ENCODE measurements at regions not wholly inside any gene's neighbourhood (a gene's known extent, or its start where the extent isn't known, plus 50 kb on each side); places are given as distances from the start of the nearest gene placed in this dataset.

DNA sequence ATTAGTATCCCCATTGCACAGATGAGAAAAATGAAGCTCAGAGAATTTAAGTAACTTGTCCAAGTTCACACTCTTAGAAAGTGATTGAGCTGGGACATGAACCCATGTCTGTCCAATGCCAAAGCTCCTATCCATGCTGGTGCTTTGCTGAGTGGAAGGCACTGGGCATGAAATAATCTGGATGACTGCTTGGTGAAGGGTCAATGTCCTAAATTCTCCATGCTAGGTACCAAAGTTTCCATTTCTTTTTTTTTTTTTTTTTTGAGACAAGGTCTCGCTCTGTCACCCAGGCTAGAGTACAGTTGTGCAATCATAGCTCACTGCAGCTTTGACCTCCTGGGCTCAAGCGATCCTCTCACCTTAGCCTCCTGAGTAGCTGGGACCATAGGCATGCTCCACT lies 153.6 kb upstream of the ERCC4 start:
- DNase-seq (ENCODE audit: low read depth, low spot score) (no peak), FAIRE-seq (no peak)
- dilution Hi-C loops (cut with MboI; ENCODE audit: extremely low pct_ligation_motif_present, low sequenced_read_pairs) (no loop called here), intact Hi-C loops (cut with micrococcal nuclease) (no loop called here)
- H3K79me2 ChIP-seq (ENCODE audit: control insufficient read depth, insufficient read depth, low read length): no peaks in the 10 kb centered on the region
- H2AFZ ChIP-seq (ENCODE audit: low read depth, low read length): no peak overlapping the region
- TF ChIP-seq GATA2 (IDR thresholded peaks at IDR 0.05; ENCODE audit: insufficient read depth, insufficient read length, low read depth, low read length): no peak
- no peak for TF ChIP-seq EZH2 (IDR thresholded peaks at IDR 0.05; ENCODE audit: borderline replicate concordance, low read depth, low read length, severe bottlenecking)
- TF ChIP-seq, protein P1, sequence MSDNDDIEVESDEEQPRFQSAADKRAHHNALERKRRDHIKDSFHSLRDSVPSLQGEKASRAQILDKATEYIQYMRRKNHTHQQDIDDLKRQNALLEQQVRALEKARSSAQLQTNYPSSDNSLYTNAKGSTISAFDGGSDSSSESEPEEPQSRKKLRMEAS (IDR thresholded peaks at IDR 0.05; ENCODE audit: insufficient read depth, insufficient read length): no peak
- TF ChIP-seq POLR2A (IDR thresholded peaks at IDR 0.05; ENCODE audit: low read depth, low read length): no peak
- no peak for TF ChIP-seq FOS (IDR thresholded peaks at IDR 0.05; ENCODE audit: borderline replicate concordance, insufficient read depth, low read length)
- no peak for TF ChIP-seq JUN (IDR thresholded peaks at IDR 0.05; ENCODE audit: borderline replicate concordance, insufficient read depth, insufficient read length, low read depth)
- no peak for TF ChIP-seq MYC (IDR thresholded peaks at IDR 0.05; ENCODE audit: low read depth, low read length)
- TF ChIP-seq, protein P2, sequence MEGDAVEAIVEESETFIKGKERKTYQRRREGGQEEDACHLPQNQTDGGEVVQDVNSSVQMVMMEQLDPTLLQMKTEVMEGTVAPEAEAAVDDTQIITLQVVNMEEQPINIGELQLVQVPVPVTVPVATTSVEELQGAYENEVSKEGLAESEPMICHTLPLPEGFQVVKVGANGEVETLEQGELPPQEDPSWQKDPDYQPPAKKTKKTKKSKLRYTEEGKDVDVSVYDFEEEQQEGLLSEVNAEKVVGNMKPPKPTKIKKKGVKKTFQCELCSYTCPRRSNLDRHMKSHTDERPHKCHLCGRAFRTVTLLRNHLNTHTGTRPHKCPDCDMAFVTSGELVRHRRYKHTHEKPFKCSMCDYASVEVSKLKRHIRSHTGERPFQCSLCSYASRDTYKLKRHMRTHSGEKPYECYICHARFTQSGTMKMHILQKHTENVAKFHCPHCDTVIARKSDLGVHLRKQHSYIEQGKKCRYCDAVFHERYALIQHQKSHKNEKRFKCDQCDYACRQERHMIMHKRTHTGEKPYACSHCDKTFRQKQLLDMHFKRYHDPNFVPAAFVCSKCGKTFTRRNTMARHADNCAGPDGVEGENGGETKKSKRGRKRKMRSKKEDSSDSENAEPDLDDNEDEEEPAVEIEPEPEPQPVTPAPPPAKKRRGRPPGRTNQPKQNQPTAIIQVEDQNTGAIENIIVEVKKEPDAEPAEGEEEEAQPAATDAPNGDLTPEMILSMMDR (IDR thresholded peaks at IDR 0.05; ENCODE audit: extremely low read depth in 1 of 2, insufficient read depth in 1 of 2, low read depth in 1 of 2, low read length in 2 of 2): no peak
- no peak for TF ChIP-seq POLR2AphosphoS5 (IDR thresholded peaks at IDR 0.05; ENCODE audit: insufficient read depth, low read depth, low read length)
- H3K9ac ChIP-seq (replicated peaks; ENCODE audit: extremely low read depth, insufficient read depth, low read length): no peak overlapping the region
- no peak overlapping the region for H3K4me3 ChIP-seq (replicated peaks in 1 of 3; ENCODE audit: insufficient read depth in 1 of 3, low read depth in 1 of 3, low read length in 3 of 3)
- H3K4me2 ChIP-seq (ENCODE audit: insufficient read depth, low read length): no peak overlapping the region
- H3K36me3 ChIP-seq (ENCODE audit: control insufficient read depth in 2 of 2, extremely low read depth in 1 of 2, insufficient read depth in 2 of 2, low read length in 2 of 2): no peaks in the 10 kb centered on the region
- no peaks in the 10 kb centered on the region for H4K20me1 ChIP-seq (replicated peaks; ENCODE audit: control insufficient read depth, extremely low read depth, insufficient read depth, low read length)
- H3K27me3 ChIP-seq (ENCODE audit: control insufficient read depth in 2 of 2, insufficient read depth in 2 of 2, low read length in 2 of 2): no peaks in the 10 kb centered on the region
- no peaks in the 10 kb centered on the region for H3K9me1 ChIP-seq (replicated peaks; ENCODE audit: control insufficient read depth, extremely low read depth, insufficient read depth, low read length)
- H3K4me1 ChIP-seq (ENCODE audit: control insufficient read depth, extremely low read depth, insufficient read depth, low read length): no peaks in the 10 kb centered on the region
- no TSS peak for BruUV-seq (replicated peaks)
- ChIA-PET POLR2A (no interaction called here), CTCF (no interaction called here)
- no peak overlapping the region for H3K27ac ChIP-seq (ENCODE audit: insufficient read depth, low read depth, low read length)
- H3K9me3 ChIP-seq (replicated peaks; ENCODE audit: control insufficient read depth, insufficient read depth, low read length): peaks cover 2% of the 10 kb centered on the region

Measured in endothelial cell of umbilical vein (primary cell).